ENCODE measurements at regions not wholly inside any gene's neighbourhood (a gene's known extent, or its start where the extent isn't known, plus 50 kb on each side); places are given as distances from the start of the nearest gene placed in this dataset.

DNA sequence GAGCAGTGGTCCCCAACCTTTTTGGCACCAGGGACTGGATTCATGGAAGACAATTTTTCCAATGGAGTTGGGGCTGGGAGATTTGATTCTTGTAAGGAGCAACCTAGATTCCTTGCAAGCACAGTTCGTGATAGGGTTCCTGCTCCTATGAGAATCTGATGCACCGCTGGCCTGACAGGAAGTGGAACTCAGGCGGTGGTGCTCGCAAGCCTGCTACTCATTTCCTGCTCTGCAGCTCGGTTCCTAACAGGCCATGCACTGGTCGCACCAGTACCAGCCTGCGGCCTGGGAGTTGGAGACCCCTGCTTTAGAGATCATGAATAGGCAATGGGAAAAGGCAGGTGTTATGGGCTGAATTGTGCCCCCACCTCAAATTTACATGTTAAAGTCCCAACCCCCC, 131.2 kb downstream of the PFDN4 start:
- H3K4me3 ChIP-seq = no peak overlapping the region
- Mint-ChIP-seq H3K9me3 (no peaks in the 10 kb centered on the region; the same call in 1 of the 3 replicates), H3K27ac (no peak overlapping the region), H3K4me3 (no peak overlapping the region), H3K4me1 (peaks cover 10% of the 10 kb centered on the region), H3K36me3 (ENCODE audit: low read depth) (no peaks in the 10 kb centered on the region), H3K27me3 (ENCODE audit: insufficient read depth, low read depth, poor library complexity) (peaks cover 5% of the 10 kb centered on the region)
- ATAC-seq (no peak), DNase-seq (ENCODE audit: low spot score) (no peak)
- peak overlapping the region; percentile 60 for H2AFZ ChIP-seq
- TF ChIP-seq JUNB (IDR thresholded peaks at IDR 0.05; ENCODE audit: unreplicated experiment) = no peak
- no peak for TF ChIP-seq REST (IDR thresholded peaks at IDR 0.05; ENCODE audit: unreplicated experiment)
- no peak for TF ChIP-seq NANOG (IDR thresholded peaks at IDR 0.05; ENCODE audit: borderline replicate concordance)
- no peak for TF ChIP-seq EZH2 (IDR thresholded peaks at IDR 0.05; ENCODE audit: low read depth, unreplicated experiment)
- no peak for TF ChIP-seq CREB1 (CRISPR knock-in tag; IDR thresholded peaks at IDR 0.05; ENCODE audit: low read depth)
- TF ChIP-seq, protein P1, sequence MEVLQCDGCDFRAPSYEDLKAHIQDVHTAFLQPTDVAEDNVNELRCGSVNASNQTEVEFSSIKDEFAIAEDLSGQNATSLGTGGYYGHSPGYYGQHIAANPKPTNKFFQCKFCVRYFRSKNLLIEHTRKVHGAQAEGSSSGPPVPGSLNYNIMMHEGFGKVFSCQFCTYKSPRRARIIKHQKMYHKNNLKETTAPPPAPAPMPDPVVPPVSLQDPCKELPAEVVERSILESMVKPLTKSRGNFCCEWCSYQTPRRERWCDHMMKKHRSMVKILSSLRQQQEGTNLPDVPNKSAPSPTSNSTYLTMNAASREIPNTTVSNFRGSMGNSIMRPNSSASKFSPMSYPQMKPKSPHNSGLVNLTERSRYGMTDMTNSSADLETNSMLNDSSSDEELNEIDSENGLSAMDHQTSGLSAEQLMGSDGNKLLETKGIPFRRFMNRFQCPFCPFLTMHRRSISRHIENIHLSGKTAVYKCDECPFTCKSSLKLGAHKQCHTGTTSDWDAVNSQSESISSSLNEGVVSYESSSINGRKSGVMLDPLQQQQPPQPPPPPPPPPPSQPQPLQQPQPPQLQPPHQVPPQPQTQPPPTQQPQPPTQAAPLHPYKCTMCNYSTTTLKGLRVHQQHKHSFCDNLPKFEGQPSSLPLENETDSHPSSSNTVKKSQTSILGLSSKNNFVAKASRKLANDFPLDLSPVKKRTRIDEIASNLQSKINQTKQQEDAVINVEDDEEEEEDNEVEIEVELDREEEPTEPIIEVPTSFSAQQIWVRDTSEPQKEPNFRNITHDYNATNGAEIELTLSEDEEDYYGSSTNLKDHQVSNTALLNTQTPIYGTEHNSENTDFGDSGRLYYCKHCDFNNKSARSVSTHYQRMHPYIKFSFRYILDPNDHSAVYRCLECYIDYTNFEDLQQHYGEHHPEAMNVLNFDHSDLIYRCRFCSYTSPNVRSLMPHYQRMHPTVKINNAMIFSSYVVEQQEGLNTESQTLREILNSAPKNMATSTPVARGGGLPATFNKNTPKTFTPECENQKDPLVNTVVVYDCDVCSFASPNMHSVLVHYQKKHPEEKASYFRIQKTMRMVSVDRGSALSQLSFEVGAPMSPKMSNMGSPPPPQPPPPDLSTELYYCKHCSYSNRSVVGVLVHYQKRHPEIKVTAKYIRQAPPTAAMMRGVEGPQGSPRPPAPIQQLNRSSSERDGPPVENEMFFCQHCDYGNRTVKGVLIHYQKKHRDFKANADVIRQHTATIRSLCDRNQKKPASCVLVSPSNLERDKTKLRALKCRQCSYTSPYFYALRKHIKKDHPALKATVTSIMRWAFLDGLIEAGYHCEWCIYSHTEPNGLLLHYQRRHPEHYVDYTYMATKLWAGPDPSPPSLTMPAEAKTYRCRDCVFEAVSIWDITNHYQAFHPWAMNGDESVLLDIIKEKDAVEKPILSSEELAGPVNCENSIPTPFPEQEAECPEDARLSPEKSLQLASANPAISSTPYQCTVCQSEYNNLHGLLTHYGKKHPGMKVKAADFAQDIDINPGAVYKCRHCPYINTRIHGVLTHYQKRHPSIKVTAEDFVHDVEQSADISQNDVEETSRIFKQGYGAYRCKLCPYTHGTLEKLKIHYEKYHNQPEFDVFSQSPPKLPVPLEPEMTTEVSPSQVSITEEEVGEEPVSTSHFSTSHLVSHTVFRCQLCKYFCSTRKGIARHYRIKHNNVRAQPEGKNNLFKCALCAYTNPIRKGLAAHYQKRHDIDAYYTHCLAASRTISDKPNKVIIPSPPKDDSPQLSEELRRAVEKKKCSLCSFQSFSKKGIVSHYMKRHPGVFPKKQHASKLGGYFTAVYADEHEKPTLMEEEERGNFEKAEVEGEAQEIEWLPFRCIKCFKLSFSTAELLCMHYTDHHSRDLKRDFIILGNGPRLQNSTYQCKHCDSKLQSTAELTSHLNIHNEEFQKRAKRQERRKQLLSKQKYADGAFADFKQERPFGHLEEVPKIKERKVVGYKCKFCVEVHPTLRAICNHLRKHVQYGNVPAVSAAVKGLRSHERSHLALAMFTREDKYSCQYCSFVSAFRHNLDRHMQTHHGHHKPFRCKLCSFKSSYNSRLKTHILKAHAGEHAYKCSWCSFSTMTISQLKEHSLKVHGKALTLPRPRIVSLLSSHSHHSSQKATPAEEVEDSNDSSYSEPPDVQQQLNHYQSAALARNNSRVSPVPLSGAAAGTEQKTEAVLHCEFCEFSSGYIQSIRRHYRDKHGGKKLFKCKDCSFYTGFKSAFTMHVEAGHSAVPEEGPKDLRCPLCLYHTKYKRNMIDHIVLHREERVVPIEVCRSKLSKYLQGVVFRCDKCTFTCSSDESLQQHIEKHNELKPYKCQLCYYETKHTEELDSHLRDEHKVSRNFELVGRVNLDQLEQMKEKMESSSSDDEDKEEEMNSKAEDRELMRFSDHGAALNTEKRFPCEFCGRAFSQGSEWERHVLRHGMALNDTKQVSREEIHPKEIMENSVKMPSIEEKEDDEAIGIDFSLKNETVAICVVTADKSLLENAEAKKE (CRISPR knock-in tag; IDR thresholded peaks at IDR 0.05) = no peak
- no peak for TF ChIP-seq EZH2phosphoT487 (IDR thresholded peaks at IDR 0.05; ENCODE audit: unreplicated experiment)
- H3K9me2 ChIP-seq (ENCODE audit: insufficient read depth) = peaks cover 3% of the 10 kb centered on the region; the same call in 1 of the 2 replicates
- no peaks in the 10 kb centered on the region for H3K27me3 ChIP-seq (ENCODE audit: insufficient read depth)
- no peaks in the 10 kb centered on the region for H3K79me2 ChIP-seq (replicated peaks; ENCODE audit: insufficient read depth)
- H4K20me1 ChIP-seq (replicated peaks; ENCODE audit: insufficient read depth) = no peaks in the 10 kb centered on the region
- no peaks in the 10 kb centered on the region for H3F3A ChIP-seq (replicated peaks; ENCODE audit: low read depth)
- no peaks in the 10 kb centered on the region for H3K36me3 ChIP-seq (ENCODE audit: insufficient read depth)
- H3K27ac ChIP-seq (ENCODE audit: low read depth) = no peak overlapping the region
- H3K4me2 ChIP-seq = no peak overlapping the region
- H3K4me1 ChIP-seq (ENCODE audit: insufficient read depth) = peaks cover 7% of the 10 kb centered on the region

Measured in GM23338 (cell line).